GM12878 (cell line): ENCODE measurements at regions not wholly inside any gene's neighbourhood (a gene's known extent, or its start where the extent isn't known, plus 50 kb on each side); places are given as distances from the start of the nearest gene placed in this dataset.

Experiments
- ATAC-seq: fragments of 200-7000 bp; cut with Tn5 transposase; 3 replicates; pipeline ENCODE4 v1.9.1; 2020; ENCODE audit warnings: mild to moderate bottlenecking, moderate library complexity
- BruUV-seq: library from RNA; stranded (reverse); fragments of 400-500 nt; replicated peaks from 2 replicates; lab custom pipeline; 2021; lab: Mats Ljungman, UMichigan
- CTCF ChIA-PET: fragments of 300-600 bp; sonication (Branson Sonifier 250); formaldehyde crosslinking; extraction: SDS; loops from one replicate; lab custom pipeline; 2021; ENCODE audit warnings: inconsistent platforms; lab: Yijun Ruan, JAX
- POLR2A ChIA-PET: fragments of 350-600 bp; formaldehyde crosslinking; extraction: SDS; loops from one replicate; lab custom pipeline; 2021; ENCODE audit warnings: inconsistent platforms; lab: Charles Lee
- RAD21 ChIA-PET: fragments of 300-600 bp; sonication (Branson Sonifier 250); formaldehyde crosslinking; loops from one replicate; lab custom pipeline; 2023; ENCODE audit warnings: antibody characterized with exemption; ENCODE audit not compliant: unreplicated experiment; lab: Charles Lee
- SMC1A ChIA-PET: fragments of 300-600 bp; sonication (Branson Sonifier 250); formaldehyde crosslinking; loops from one replicate; lab custom pipeline; 2023; ENCODE audit not compliant: unreplicated experiment, uncharacterized antibody; lab: Charles Lee
- DNase-seq: peaks from one replicate; pipeline ENCODE4 v3.0.0-alpha.2; 2011; ENCODE audit warnings: low read depth, low spot score
- FAIRE-seq: peaks from 3 replicates; lab custom pipeline; 2011; peaks lifted over from hg19 to GRCh38; lab: Jason Lieb, UNC
- H2AFZ ChIP-seq: 2 replicates; pipeline ENCODE4 v1.6.0; 2011; ENCODE audit warnings: low read depth, low read length, control low read depth; ENCODE audit not compliant: control insufficient read depth
- H3K27ac ChIP-seq: 2 replicates; pipeline ENCODE4 v1.5.1; 2011; ENCODE audit warnings: control low read depth; ENCODE audit not compliant: control insufficient read depth, insufficient read depth
- H3K27me3 ChIP-seq, 2 experiments: replicated peaks in 1 of 2; 2 replicates each; pipeline versions ENCODE4 v1.6.0 to v1.6.1; 2011; ENCODE audit warnings: low read length in 1 of 2; ENCODE audit not compliant: control insufficient read depth in 2 of 2, insufficient read depth in 2 of 2
- H3K36me3 ChIP-seq, 2 experiments: 2 replicates each; pipeline ENCODE4 v1.5.1; 2011; ENCODE audit warnings: low read length in 1 of 2; ENCODE audit not compliant: control insufficient read depth in 2 of 2, insufficient read depth in 2 of 2
- H3K4me1 ChIP-seq: 2 replicates; pipeline ENCODE4 v1.6.1; 2011; ENCODE audit warnings: mild to moderate bottlenecking, low read length, moderate library complexity, mixed read lengths; ENCODE audit not compliant: control insufficient read depth, insufficient read depth
- H3K4me2 ChIP-seq: 2 replicates; pipeline ENCODE4 v1.6.0; 2011; ENCODE audit warnings: control low read depth; ENCODE audit not compliant: control insufficient read depth, insufficient read depth
- H3K4me3 ChIP-seq: fragments of 200-600 bp; sonication (generic); 2 replicates; pipeline ENCODE4 v1.5.1; 2016
- H3K79me2 ChIP-seq: 2 replicates; pipeline ENCODE4 v1.6.0; 2011; ENCODE audit warnings: low read length; ENCODE audit not compliant: control insufficient read depth, insufficient read depth
- H3K9ac ChIP-seq: 2 replicates; pipeline ENCODE4 v1.8.0; 2011; ENCODE audit warnings: low read length, control low read depth, mixed read lengths; ENCODE audit not compliant: control insufficient read depth, insufficient read depth
- H3K9me3 ChIP-seq: replicated peaks from 3 replicates; pipeline ENCODE4 v1.5.1; 2011; ENCODE audit warnings: mild to moderate bottlenecking, low read length; ENCODE audit not compliant: control insufficient read depth, insufficient read depth
- H4K20me1 ChIP-seq: 2 replicates; pipeline ENCODE4 v1.6.0; 2011; ENCODE audit not compliant: control insufficient read depth, insufficient read depth
- CHD1 ChIP-seq: IDR thresholded peaks from 2 replicates; pipeline ENCODE4 v1.6.1; 2012; ENCODE audit warnings: low read depth, low read length, improper control_type of control experiment
- CHD2 ChIP-seq: IDR thresholded peaks from 2 replicates; pipeline ENCODE4 v1.6.1; 2011; ENCODE audit warnings: low read depth, low read length, improper control_type of control experiment, borderline replicate concordance
- E2F4 ChIP-seq: IDR thresholded peaks from 2 replicates; pipeline ENCODE4 v1.6.1; 2012; ENCODE audit warnings: low read depth, low read length, improper control_type of control experiment
- HDGF ChIP-seq: fragments of 450-650 bp; IDR thresholded peaks from 2 replicates; pipeline ENCODE4 v1.6.1; 2016; ENCODE audit warnings: antibody characterized with exemption
- KDM1A ChIP-seq: fragments of 200-600 bp; sonication (generic); IDR thresholded peaks from 2 replicates; pipeline ENCODE4 v1.6.1; 2016; ENCODE audit warnings: borderline replicate concordance
- NBN ChIP-seq: fragments of 450-650 bp; IDR thresholded peaks from 2 replicates; pipeline ENCODE4 v1.6.1; 2016
- NFYA ChIP-seq: IDR thresholded peaks from 2 replicates; pipeline ENCODE4 v1.6.1; 2011; ENCODE audit warnings: low read depth, mild to moderate bottlenecking, low read length, improper control_type of control experiment, borderline replicate concordance
- NR2C1 ChIP-seq: fragments of 450-650 bp; IDR thresholded peaks from 2 replicates; pipeline ENCODE4 v1.6.1; 2017; ENCODE audit warnings: antibody characterized with exemption, mild to moderate bottlenecking, moderate library complexity
- RCOR1 ChIP-seq: conservative IDR thresholded peaks from 2 replicates; pipeline ENCODE4 v1.6.1; 2012; ENCODE audit warnings: low read depth, low read length, improper control_type of control experiment
- RELA ChIP-seq: fragments of 450-650 bp; IDR thresholded peaks from 2 replicates; pipeline ENCODE4 v1.8.0; 2014; ENCODE audit warnings: borderline replicate concordance; ENCODE audit not compliant: partially characterized antibody
- SMAD1 ChIP-seq: fragments of 450-650 bp; IDR thresholded peaks from 2 replicates; pipeline ENCODE4 v1.6.1; 2018; ENCODE audit warnings: mild to moderate bottlenecking, low read depth; ENCODE audit not compliant: partially characterized antibody
- SP1 ChIP-seq: IDR thresholded peaks from one replicate; pipeline ENCODE4 v1.6.1; 2011; ENCODE audit warnings: low read depth, low read length
- SRF ChIP-seq, 2 experiments: IDR thresholded peaks; 2 replicates each; pipeline ENCODE4 v1.6.1; 2011; ENCODE audit warnings: low read depth in 2 of 2, low read length in 2 of 2, mild to moderate bottlenecking in 1 of 2, moderate library complexity in 1 of 2
- ZBTB11 ChIP-seq: fragments of 450-650 bp; formaldehyde crosslinking; IDR thresholded peaks from 2 replicates; pipeline ENCODE4 v1.5.0; 2022; ENCODE audit warnings: mild to moderate bottlenecking, missing genetic modification characterization
- ZNF274 ChIP-seq: IDR thresholded peaks from one replicate; pipeline ENCODE4 v1.8.0; 2011; ENCODE audit not compliant: insufficient read length, insufficient read depth
- WGBS: methylation state at CpG from one replicate; pipeline ENCODE4 v1.1.6; 2016; ENCODE audit warnings: low lambda C conversion rate; ENCODE audit not compliant: insufficient replicate concordance, insufficient coverage; ENCODE audit errors: missing lambda C conversion rate; 5-methylcytosine and 5-hydroxymethylcytosine counted together
- in situ Hi-C: fragments of 300-500 bp; cut with MboI; formaldehyde crosslinking; loops from 9 replicates; pipeline ENCODE4 v1.14.3; 2018; ENCODE audit warnings: mixed read lengths
- intact Hi-C: fragments of 100-400 bp; cut with micrococcal nuclease; formaldehyde crosslinking; loops from one replicate; pipeline ENCODE4 v1.14.2; 2022; ENCODE audit not compliant: unreplicated experiment
- TF ChIP-seq, protein P1 (sequence below): fragments of 450-650 bp; IDR thresholded peaks from 2 replicates; pipeline ENCODE4 v1.6.1; 2016; ENCODE audit warnings: mild to moderate bottlenecking
- TF ChIP-seq, protein P2 (sequence below): fragments of 450-650 bp; IDR thresholded peaks from 2 replicates; pipeline ENCODE4 v1.6.1; 2018; ENCODE audit warnings: borderline replicate concordance, mild to moderate bottlenecking; ENCODE audit not compliant: partially characterized antibody

DNA sequence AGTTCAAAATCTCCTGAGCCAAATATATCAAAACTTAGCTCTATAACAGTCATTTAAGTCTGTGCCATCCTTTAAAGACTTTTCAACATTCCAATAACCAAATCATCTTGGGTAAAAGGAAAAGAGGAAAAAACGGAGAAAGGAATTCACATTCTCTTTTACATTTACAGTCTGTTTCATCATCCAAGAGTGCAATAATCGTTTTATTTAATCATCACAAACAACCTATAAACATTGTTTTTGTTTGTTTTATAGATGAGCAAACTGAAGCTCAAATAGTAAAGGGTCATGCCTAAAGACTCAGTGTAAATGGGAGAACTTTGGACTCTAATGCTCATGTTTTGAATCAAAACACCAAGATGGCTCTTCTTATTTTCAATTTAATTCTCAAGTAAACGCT, 252.3 kb downstream of the TOX3 start (continued):
- TF ChIP-seq, protein P1, sequence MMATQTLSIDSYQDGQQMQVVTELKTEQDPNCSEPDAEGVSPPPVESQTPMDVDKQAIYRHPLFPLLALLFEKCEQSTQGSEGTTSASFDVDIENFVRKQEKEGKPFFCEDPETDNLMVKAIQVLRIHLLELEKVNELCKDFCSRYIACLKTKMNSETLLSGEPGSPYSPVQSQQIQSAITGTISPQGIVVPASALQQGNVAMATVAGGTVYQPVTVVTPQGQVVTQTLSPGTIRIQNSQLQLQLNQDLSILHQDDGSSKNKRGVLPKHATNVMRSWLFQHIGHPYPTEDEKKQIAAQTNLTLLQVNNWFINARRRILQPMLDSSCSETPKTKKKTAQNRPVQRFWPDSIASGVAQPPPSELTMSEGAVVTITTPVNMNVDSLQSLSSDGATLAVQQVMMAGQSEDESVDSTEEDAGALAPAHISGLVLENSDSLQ = no peak
- TF ChIP-seq, protein P2, sequence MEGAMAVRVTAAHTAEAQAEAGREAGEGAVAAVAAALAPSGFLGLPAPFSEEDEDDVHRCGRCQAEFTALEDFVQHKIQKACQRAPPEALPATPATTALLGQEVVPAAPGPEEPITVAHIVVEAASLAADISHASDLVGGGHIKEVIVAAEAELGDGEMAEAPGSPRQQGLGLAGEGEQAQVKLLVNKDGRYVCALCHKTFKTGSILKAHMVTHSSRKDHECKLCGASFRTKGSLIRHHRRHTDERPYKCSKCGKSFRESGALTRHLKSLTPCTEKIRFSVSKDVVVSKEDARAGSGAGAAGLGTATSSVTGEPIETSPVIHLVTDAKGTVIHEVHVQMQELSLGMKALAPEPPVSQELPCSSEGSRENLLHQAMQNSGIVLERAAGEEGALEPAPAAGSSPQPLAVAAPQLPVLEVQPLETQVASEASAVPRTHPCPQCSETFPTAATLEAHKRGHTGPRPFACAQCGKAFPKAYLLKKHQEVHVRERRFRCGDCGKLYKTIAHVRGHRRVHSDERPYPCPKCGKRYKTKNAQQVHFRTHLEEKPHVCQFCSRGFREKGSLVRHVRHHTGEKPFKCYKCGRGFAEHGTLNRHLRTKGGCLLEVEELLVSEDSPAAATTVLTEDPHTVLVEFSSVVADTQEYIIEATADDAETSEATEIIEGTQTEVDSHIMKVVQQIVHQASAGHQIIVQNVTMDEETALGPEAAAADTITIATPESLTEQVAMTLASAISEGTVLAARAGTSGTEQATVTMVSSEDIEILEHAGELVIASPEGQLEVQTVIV = no peak
- no peak for TF ChIP-seq SP1
- TF ChIP-seq RELA = no peak
- TF ChIP-seq NFYA = no peak
- no peak for TF ChIP-seq ZNF274
- no peak for TF ChIP-seq NR2C1

GRCh38 chr16:52293204-52293603, 253.7 kb downstream of the TOX3 start:
- ChIA-PET RAD21 (no interaction called here), POLR2A (no interaction called here), SMC1A (no interaction called here), CTCF (no interaction called here)
- 0% methylated on average over 2 of the region's 2 CpGs for WGBS
- no peaks in the 10 kb centered on the region for H3K4me1 ChIP-seq
- H3K79me2 ChIP-seq = no peaks in the 10 kb centered on the region
- H3K4me3 ChIP-seq = no peak overlapping the region
- intact Hi-C loops = no loop called here
- H3K27ac ChIP-seq = no peak overlapping the region
- H3K27me3 ChIP-seq = no peaks in the 10 kb centered on the region
- no peak overlapping the region for H3K9ac ChIP-seq
- H3K36me3 ChIP-seq = no peaks in the 10 kb centered on the region
- H3K4me2 ChIP-seq = no peak overlapping the region
- BruUV-seq = no TSS peak
- no peaks in the 10 kb centered on the region for H4K20me1 ChIP-seq
- H2AFZ ChIP-seq = no peak overlapping the region
- no peak for ATAC-seq
- no peaks in the 10 kb centered on the region for H3K9me3 ChIP-seq
- in situ Hi-C loops = no loop called here
- FAIRE-seq = no peak
- no peak for DNase-seq
- TF ChIP-seq ZBTB11 (CRISPR knock-in tag) (no peak), SRF (IDR thresholded peaks at IDR 0.05; ENCODE audit: low read depth in 2 of 2, low read length in 2 of 2) (no peak), SMAD1 (no peak), E2F4 (no peak), KDM1A (no peak), CHD1 (no peak), CHD2 (no peak), RCOR1 (no peak), NBN (no peak), HDGF (no peak)
